A172 (cell line): ENCODE measurements at regions not wholly inside any gene's neighbourhood (a gene's known extent, or its start where the extent isn't known, plus 50 kb on each side); places are given as distances from the start of the nearest gene placed in this dataset.
"Not testable (repeated sequence)": the region's sequence is repeated elsewhere in the genome, so short reads cannot be mapped to it uniquely, and the experiment has no call there.

ENCODE experiments used
- DNase-seq: peaks from one replicate; pipeline ENCODE4 v3.0.0-alpha.2; 2015; ENCODE audit warnings: low spot score

- no peak for DNase-seq
Measured at GRCh38 chr2:7145707-7146106, 228.5 kb downstream of the RNF144A start.

GRCh38 chr2:7146151-7146550 lies 228.9 kb downstream of the RNF144A start:
- DNase-seq, result no peak

GRCh38 chr2:7154656-7155055 lies 237.4 kb downstream of the RNF144A start:
- DNase-seq, result no peak

- DNase-seq, result no peak
Measured at GRCh38 chr2:7161501-7161900, 244.3 kb downstream of the RNF144A start.

- no peak for DNase-seq
Measured at GRCh38 chr2:7165736-7166135, 248.5 kb downstream of the RNF144A start.

- DNase-seq, result no peak
Measured at GRCh38 chr2:7167801-7168411, 250.7 kb downstream of the RNF144A start.

GRCh38 chr2:7169593-7169992 lies 252.4 kb downstream of the RNF144A start:
- no peak for DNase-seq

GRCh38 chr2:7178996-7179395 lies 261.8 kb downstream of the RNF144A start:
- DNase-seq, result not testable (repeated sequence)

- DNase-seq, result peak; percentile 59
Measured at GRCh38 chr2:7180638-7181370, 263.6 kb downstream of the RNF144A start.

GRCh38 chr2:7182525-7182924 lies 265.3 kb downstream of the RNF144A start:
- no peak for DNase-seq

- no peak for DNase-seq
Measured at GRCh38 chr2:7189106-7189505, 271.9 kb downstream of the RNF144A start.

GRCh38 chr2:7190587-7191324 lies 273.5 kb downstream of the RNF144A start:
- no peak for DNase-seq

GRCh38 chr2:7191932-7192331 lies 274.7 kb downstream of the RNF144A start:
- peak; percentile 90 for DNase-seq

GRCh38 chr2:7193457-7193856 lies 276.2 kb downstream of the RNF144A start:
- no peak for DNase-seq

- DNase-seq, result no peak
Measured at GRCh38 chr2:7194950-7195349, 277.7 kb downstream of the RNF144A start.

- no peak for DNase-seq
Measured at GRCh38 chr2:7196883-7197282, 279.7 kb downstream of the RNF144A start.

- no peak for DNase-seq
Measured at GRCh38 chr2:7201851-7202250, 284.6 kb downstream of the RNF144A start.

GRCh38 chr2:7203056-7203467 lies 285.9 kb downstream of the RNF144A start:
- peak; percentile 61 for DNase-seq

GRCh38 chr2:7205151-7205830 lies 288.1 kb downstream of the RNF144A start:
- DNase-seq, result no peak

GRCh38 chr2:7206111-7206810 lies 289.0 kb downstream of the RNF144A start:
- no peak for DNase-seq

GRCh38 chr2:7207631-7208030 lies 290.4 kb downstream of the RNF144A start:
- no peak for DNase-seq
